ENCODE measurements at regions not wholly inside any gene's neighbourhood (a gene's known extent, or its start where the extent isn't known, plus 50 kb on each side); places are given as distances from the start of the nearest gene placed in this dataset.

DNA sequence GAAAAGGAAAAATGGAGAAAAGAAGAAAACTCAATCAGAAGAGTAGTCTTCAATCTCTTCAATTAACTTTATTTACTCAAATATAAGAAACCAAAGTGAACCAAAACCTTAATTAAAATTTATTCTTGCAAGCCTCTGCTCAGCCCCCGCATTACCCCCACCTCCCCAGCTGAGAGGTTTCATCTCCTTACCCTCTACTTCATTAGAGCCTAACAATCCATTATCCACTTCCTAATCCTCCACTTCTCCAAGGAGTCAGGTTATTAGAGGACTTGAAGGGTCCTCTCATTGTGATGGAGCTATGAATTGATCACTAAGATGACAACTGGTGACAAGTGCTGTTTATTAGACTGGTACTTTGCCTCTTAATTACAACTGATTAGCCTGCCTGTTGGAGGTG, 956.5 kb downstream of the TFAP2A start:
- intact Hi-C loops (cut with DNase I; ENCODE audit: low total_unique reads): no loop called here
- no peak overlapping the region for H3K27ac ChIP-seq
- no peak for TF ChIP-seq POLR2A (IDR thresholded peaks at IDR 0.05)
- TF ChIP-seq, protein P1, sequence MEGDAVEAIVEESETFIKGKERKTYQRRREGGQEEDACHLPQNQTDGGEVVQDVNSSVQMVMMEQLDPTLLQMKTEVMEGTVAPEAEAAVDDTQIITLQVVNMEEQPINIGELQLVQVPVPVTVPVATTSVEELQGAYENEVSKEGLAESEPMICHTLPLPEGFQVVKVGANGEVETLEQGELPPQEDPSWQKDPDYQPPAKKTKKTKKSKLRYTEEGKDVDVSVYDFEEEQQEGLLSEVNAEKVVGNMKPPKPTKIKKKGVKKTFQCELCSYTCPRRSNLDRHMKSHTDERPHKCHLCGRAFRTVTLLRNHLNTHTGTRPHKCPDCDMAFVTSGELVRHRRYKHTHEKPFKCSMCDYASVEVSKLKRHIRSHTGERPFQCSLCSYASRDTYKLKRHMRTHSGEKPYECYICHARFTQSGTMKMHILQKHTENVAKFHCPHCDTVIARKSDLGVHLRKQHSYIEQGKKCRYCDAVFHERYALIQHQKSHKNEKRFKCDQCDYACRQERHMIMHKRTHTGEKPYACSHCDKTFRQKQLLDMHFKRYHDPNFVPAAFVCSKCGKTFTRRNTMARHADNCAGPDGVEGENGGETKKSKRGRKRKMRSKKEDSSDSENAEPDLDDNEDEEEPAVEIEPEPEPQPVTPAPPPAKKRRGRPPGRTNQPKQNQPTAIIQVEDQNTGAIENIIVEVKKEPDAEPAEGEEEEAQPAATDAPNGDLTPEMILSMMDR (IDR thresholded peaks at IDR 0.05): no peak
- no peaks in the 10 kb centered on the region for H3K9me3 ChIP-seq
- H3K36me3 ChIP-seq: no peaks in the 10 kb centered on the region
- no peaks in the 10 kb centered on the region for H3K4me1 ChIP-seq
- H3K27me3 ChIP-seq: no peaks in the 10 kb centered on the region
- DNase-seq: no peak
- no peak overlapping the region for H3K4me3 ChIP-seq

DNA sequence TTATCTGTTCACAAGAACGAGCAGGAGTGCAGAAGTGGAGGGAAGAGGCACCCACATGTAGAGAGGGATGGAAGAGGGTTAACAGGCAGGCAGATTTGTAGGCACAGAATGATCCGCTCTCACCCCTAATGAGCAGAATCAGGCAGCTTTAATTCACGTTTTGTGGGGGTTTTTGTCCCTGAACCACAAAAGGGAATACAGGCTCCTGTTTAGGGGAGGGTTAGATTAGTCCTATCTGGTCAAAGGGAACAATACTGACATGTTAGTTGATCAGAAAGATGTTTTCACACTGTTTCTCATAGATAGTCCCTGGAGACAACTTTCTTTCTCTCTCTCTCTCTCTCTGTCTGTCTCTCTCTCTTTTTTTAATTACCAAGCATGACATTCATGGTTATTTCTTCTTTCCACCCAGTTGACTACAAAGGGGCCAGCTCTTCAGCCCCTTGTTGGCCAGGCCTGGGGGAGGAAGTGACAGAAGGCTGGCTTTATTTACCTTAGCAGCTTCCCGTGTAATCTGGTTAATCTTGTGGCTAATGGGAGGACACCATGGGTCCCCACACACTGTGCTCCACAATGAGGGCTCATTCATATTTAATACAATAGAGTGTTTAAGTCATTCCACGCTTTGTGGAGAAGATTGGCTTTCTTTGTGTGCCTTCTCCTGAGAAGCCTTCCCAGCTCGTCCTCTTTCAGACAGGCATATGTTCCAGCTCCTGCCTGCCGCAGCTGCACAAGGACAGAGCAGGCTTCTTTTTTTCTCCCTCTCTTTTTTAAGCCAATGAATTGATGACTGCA, 958.8 kb downstream of the TFAP2A start:
- Histone ChIP-seq H3K9me3 (no peaks in the 10 kb centered on the region), H3K27me3 (no peaks in the 10 kb centered on the region), H3K27ac (no peak overlapping the region), H3K4me1 (no peaks in the 10 kb centered on the region), H3K36me3 (no peaks in the 10 kb centered on the region), H3K4me3 (no peak overlapping the region)
- intact Hi-C loops (cut with DNase I; ENCODE audit: low total_unique reads): no loop called here
- DNase-seq: no peak
- TF ChIP-seq POLR2A (IDR thresholded peaks at IDR 0.05): no peak
- TF ChIP-seq, protein P1 (IDR thresholded peaks at IDR 0.05): no peak

DNA sequence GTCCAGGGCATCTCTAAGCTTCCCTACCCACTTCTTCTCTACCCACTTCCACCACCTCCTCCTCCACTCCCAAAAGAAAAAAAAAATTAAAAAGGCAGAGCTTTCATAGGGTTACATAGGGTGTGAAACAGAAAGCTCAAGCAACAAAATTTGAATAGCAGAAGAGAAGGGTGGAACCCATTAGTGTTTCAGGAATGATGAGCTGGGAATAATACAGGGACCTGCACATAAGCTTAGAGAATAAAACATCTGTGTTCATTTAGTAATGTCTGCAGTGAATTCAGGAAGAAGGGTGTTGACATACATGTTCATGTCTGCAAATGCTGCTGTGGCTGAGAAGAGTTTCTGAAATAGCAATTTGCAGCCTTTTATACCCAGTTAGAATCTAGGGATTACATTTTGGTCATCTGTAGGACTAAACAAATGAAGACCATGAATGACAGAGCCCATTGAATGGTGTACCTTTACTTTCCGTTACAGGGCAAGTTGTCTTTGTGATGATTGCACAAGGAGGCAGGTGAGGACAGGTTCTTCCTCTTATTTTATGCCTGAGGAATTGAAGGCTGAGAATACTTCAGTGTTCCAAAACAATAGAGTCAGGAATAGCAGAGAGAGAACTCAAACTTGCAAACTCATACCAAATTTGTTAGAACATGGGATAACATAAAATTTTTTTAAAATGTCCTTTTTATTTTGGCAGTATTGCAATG, 975.1 kb downstream of the TFAP2A start:
- DNase-seq: no peak
- intact Hi-C loops (cut with DNase I; ENCODE audit: low total_unique reads): no loop called here
- no peaks in the 10 kb centered on the region for H3K4me1 ChIP-seq
- no peak overlapping the region for H3K27ac ChIP-seq
- no peak for TF ChIP-seq POLR2A (IDR thresholded peaks at IDR 0.05)
- H3K27me3 ChIP-seq: no peaks in the 10 kb centered on the region
- peaks cover 0 to 4% of the 10 kb centered on the region in 2 donors for H3K9me3 ChIP-seq
- H3K36me3 ChIP-seq: no peaks in the 10 kb centered on the region
- H3K4me3 ChIP-seq: no peak overlapping the region

DNA sequence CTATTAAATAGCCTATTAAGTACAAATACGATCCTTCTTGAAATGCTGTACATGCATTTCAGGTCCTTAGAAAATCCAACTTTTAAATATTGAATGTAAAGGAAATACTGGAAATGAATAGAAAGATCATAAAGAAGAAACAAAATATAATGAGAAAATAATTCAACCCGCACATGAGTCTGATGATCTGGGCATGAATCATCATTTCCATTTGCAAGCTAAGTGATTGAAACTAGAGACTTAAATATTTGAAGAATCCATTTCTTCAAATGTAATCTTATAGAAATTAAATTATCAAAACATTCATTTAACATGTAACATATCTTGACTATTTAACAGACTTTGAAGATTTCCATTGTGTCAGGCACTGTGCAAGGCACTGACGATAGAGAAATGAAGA, 977.0 kb downstream of the TFAP2A start:
- Histone ChIP-seq H3K4me3 (no peak overlapping the region), H3K9me3 (no peaks in the 10 kb centered on the region), H3K4me1 (no peaks in the 10 kb centered on the region), H3K27ac (no peak overlapping the region), H3K27me3 (no peaks in the 10 kb centered on the region), H3K36me3 (no peaks in the 10 kb centered on the region)
- TF ChIP-seq, protein P1 (IDR thresholded peaks at IDR 0.05): no peak
- no peak for TF ChIP-seq POLR2A (IDR thresholded peaks at IDR 0.05)
- intact Hi-C loops (cut with DNase I; ENCODE audit: low total_unique reads): no loop called here
- no peak for DNase-seq

DNA sequence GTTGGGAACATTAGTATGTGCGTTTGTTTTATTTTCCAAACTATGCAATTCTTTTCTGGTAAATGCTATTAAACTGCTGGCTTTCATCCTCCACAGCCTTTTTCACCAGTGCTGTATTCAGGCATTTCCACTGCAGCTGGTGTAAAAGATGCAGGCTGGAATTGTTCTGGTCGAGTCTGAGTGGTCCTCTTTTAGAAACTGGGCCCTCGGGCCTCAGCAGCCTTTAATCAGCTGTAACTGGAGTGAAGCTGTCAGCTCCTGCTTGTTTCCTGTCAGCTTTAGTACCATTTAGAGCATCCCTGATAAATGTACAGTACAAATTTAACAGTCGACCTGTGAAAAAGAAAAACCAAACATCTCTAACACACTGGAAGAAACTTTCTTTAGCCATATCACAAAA, 979.6 kb downstream of the TFAP2A start:
- TF ChIP-seq POLR2A (IDR thresholded peaks at IDR 0.05): no peak
- TF ChIP-seq, protein P1 (IDR thresholded peaks at IDR 0.05): no peak
- H3K4me1 ChIP-seq: no peaks in the 10 kb centered on the region
- no peak overlapping the region for H3K4me3 ChIP-seq
- no peak overlapping the region for H3K27ac ChIP-seq
- no peaks in the 10 kb centered on the region for H3K9me3 ChIP-seq
- intact Hi-C loops (cut with DNase I; ENCODE audit: low total_unique reads): no loop called here
- no peaks in the 10 kb centered on the region for H3K36me3 ChIP-seq
- DNase-seq: no peak
- H3K27me3 ChIP-seq: no peaks in the 10 kb centered on the region

Measured in uterus (tissue), 3 donors.